Lower lobe of right lung (tissue), 2 donors: ENCODE measurements at regions not wholly inside any gene's neighbourhood (a gene's known extent, or its start where the extent isn't known, plus 50 kb on each side); places are given as distances from the start of the nearest gene placed in this dataset.
A peak's percentile ranks its signal among the peaks of the same experiment; 100 is the strongest.

Experiments
- ATAC-seq, 2 donors: fragments of 200-7000 bp; cut with Tn5 transposase; one replicate each; pipeline ENCODE4 v1.9.1; 2020 to 2022; ENCODE audit warnings: mild to moderate bottlenecking in 2 of 2, moderate library complexity in 2 of 2
- DNase-seq: peaks from one replicate; pipeline ENCODE4 v3.0.0-alpha.2; 2020
- H3K27ac ChIP-seq: fragments of 200-600 bp; one replicate; pipeline ENCODE4 v1.8.0; 2022
- H3K27me3 ChIP-seq: fragments of 200-600 bp; one replicate; pipeline ENCODE4 v1.8.0; 2022; ENCODE audit warnings: low read depth
- H3K36me3 ChIP-seq: fragments of 200-600 bp; one replicate; pipeline ENCODE4 v1.8.0; 2022; ENCODE audit warnings: mild to moderate bottlenecking
- H3K4me1 ChIP-seq: fragments of 200-600 bp; one replicate; pipeline ENCODE4 v1.8.0; 2022
- H3K4me3 ChIP-seq: fragments of 200-600 bp; one replicate; pipeline ENCODE4 v1.8.0; 2022; ENCODE audit warnings: mild to moderate bottlenecking
- H3K9me3 ChIP-seq: fragments of 200-600 bp; one replicate; pipeline ENCODE4 v1.8.0; 2022
- CTCF ChIP-seq: fragments of 200-600 bp; IDR thresholded peaks from one replicate; pipeline ENCODE4 v1.8.0; 2022; ENCODE audit warnings: antibody characterized with exemption, mild to moderate bottlenecking
- intact Hi-C: fragments of 100-400 bp; cut with DNase I; formaldehyde crosslinking; loops from one replicate; pipeline ENCODE4 v1.11.0; 2022
- donor health status: DM: no; HTN: yes; CAD: no; lungs with severe emphysema.

DNA sequence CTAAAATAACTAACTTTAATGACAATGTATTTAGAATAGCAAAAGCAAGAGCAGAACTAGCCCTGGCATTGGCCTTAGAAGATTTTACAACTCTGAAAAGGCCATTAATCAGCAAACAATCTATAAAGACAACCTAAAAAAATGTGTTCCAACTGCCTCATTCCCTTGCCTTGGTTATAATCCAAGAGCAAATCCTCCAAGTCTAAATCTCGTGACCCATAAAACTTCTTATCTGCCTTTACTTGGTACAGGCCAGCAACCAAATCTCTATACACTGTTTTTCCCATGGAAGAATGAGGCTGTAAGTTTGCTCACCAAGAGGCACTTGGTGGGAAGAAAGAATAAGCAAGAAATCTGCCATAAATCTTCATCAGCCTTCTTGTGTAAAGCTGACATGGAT is 175.3 kb upstream of the MID1 start:
- DNase-seq (no peak), ATAC-seq (no peak)
- Histone ChIP-seq H3K27ac (no peak overlapping the region), H3K9me3 (no peaks in the 10 kb centered on the region), H3K4me1 (no peaks in the 10 kb centered on the region), H3K4me3 (no peak overlapping the region), H3K27me3 (no peaks in the 10 kb centered on the region), H3K36me3 (no peaks in the 10 kb centered on the region)
- intact Hi-C loops, result no loop called here
- no peak for TF ChIP-seq CTCF

DNA sequence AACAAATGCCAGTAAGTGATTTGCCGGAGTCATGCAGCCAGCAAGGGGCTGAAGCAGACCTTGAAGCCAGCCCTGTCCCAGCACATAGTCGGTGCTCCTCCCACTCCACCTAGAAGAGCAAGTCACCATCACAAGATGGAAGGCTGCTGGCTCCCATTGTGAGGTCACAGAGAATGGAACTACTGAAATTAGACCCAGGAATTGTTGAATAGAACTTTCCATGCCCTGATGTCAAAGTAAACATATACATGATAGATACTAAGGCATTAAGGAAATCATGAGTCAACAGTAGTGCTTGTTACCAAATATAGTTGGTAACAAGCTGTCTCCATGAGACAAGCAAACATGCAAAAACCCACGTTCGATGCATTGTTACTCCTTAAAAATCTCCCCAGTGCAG is 177.1 kb upstream of the MID1 start:
- intact Hi-C loops, result no loop called here
- no peaks in the 10 kb centered on the region for H3K9me3 ChIP-seq

DNA sequence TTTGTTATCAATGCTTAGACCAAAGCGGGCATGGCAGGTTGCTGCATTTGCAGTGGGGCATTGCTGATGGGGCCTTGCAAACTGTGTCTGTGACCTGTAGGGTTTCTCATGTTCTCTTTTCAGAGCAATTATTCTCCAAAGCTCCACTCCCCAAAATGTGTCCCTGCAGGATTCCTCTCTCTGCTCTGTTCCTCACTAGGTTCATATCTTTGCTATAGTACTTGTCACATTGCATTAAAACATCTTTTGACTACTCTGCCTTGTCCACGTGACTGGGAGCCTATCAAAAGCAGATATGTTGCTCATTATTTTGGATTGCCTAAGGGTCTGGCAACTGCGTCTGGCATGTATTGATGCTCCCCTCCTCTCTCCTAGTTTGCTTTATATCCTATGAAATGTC is 177.7 kb upstream of the MID1 start:
- no peak for DNase-seq
- no peaks in the 10 kb centered on the region for H3K27me3 ChIP-seq
- no peaks in the 10 kb centered on the region for H3K9me3 ChIP-seq
- no peak overlapping the region for H3K4me3 ChIP-seq
- TF ChIP-seq CTCF, result no peak
- ATAC-seq, result no peak
- intact Hi-C loops, result no loop called here
- H3K27ac ChIP-seq, result no peak overlapping the region
- no peaks in the 10 kb centered on the region for H3K36me3 ChIP-seq
- H3K4me1 ChIP-seq, result no peaks in the 10 kb centered on the region

More for the DNA sequence above, 177.1 kb upstream of the MID1 start:
- H3K4me1 ChIP-seq, result no peaks in the 10 kb centered on the region
- H3K36me3 ChIP-seq, result no peaks in the 10 kb centered on the region
- TF ChIP-seq CTCF, result no peak
- no peak overlapping the region for H3K4me3 ChIP-seq
- H3K27ac ChIP-seq, result no peak overlapping the region
- ATAC-seq (no peak), DNase-seq (no peak)
- no peaks in the 10 kb centered on the region for H3K27me3 ChIP-seq

GRCh38 chrX:10800796-10801195 is 180.4 kb upstream of the MID1 start:
- Histone ChIP-seq H3K9me3 (no peaks in the 10 kb centered on the region), H3K4me3 (no peak overlapping the region), H3K36me3 (no peaks in the 10 kb centered on the region), H3K4me1 (no peaks in the 10 kb centered on the region), H3K27me3 (no peaks in the 10 kb centered on the region), H3K27ac (no peak overlapping the region)
- ATAC-seq, result no peak
- no peak for TF ChIP-seq CTCF
- no peak for DNase-seq
- intact Hi-C loops, result no loop called here

DNA sequence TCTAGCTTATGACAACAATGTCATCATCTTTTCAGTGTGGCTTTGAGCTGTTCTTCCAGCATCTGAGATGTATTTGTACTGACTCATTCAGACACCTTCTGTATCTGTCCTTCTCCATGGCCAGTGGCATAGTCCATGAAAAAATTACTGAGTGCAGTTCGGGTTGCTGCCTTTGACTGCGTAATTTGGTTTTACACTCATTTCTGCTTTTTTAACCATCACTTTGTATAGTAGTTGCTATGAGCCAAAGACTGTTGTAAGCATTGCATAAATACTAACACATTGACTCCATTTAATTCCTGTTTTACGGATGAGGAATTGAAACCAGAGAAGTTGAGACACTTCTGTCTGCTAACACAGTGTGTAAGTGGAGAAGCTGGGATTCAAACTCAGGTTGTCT is 190.7 kb upstream of the MID1 start:
- no peak overlapping the region for H3K27ac ChIP-seq
- H3K9me3 ChIP-seq, result no peaks in the 10 kb centered on the region
- no peak for TF ChIP-seq CTCF
- H3K4me3 ChIP-seq, result no peak overlapping the region
- no peaks in the 10 kb centered on the region for H3K36me3 ChIP-seq
- intact Hi-C loops, result no loop called here
- H3K4me1 ChIP-seq, result no peaks in the 10 kb centered on the region
- no peaks in the 10 kb centered on the region for H3K27me3 ChIP-seq
- DNase-seq (no peak), ATAC-seq (peak; percentile 36 to 46)

GRCh38 chrX:10813761-10814160 is 193.4 kb upstream of the MID1 start:
- no peak overlapping the region for H3K4me3 ChIP-seq
- H3K36me3 ChIP-seq, result no peaks in the 10 kb centered on the region
- DNase-seq (no peak), ATAC-seq (no peak)
- H3K4me1 ChIP-seq, result no peaks in the 10 kb centered on the region
- H3K27me3 ChIP-seq, result no peaks in the 10 kb centered on the region
- intact Hi-C loops, result no loop called here
- H3K27ac ChIP-seq, result no peak overlapping the region
- H3K9me3 ChIP-seq, result no peaks in the 10 kb centered on the region
- TF ChIP-seq CTCF, result no peak
